ENCODE measurements at regions not wholly inside any gene's neighbourhood (a gene's known extent, or its start where the extent isn't known, plus 50 kb on each side); places are given as distances from the start of the nearest gene placed in this dataset.
A peak's percentile ranks its signal among the peaks of the same experiment; 100 is the strongest.

DNA sequence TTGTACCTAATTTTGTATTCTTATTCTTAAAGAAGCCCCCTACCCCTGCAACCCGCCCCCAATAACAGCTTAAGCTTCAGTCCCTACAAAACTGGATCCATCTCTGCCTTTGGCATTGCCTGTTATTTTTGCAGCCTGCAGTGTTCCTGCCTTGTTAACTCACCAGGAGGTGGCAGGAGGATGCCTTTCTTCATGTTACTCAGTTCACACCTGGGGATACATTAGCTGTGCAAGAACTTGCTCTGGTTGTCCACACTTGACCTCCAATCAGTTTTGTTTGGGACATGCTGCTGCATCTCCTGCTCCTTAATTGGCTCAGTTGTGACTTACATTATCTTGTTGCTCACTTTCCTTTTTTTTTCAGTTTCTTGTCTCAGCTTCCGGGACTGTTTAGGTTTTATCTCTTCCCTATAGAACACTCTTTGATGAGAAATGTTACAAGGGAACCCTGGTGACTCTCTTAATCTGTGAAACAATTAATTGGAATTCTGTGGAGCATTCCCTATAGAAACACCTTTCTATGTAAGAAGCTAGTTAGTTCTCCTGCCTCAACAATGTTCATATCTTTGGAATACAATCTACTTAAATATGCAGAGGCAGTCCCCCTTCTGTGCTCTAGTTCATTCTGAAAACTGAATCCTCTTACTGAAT lies 467.7 kb upstream of the ACO1 start:
- TF ChIP-seq CTCF (conservative IDR thresholded peaks at IDR 0.05) (peak; percentile 41), ZFX (IDR thresholded peaks at IDR 0.05) (no peak)

Measured in C4-2B (cell line).